ENCODE measurements at regions not wholly inside any gene's neighbourhood (a gene's known extent, or its start where the extent isn't known, plus 50 kb on each side); places are given as distances from the start of the nearest gene placed in this dataset.
"Not testable (repeated sequence)": the region's sequence is repeated elsewhere in the genome, so short reads cannot be mapped to it uniquely, and the experiment has no call there.

DNA sequence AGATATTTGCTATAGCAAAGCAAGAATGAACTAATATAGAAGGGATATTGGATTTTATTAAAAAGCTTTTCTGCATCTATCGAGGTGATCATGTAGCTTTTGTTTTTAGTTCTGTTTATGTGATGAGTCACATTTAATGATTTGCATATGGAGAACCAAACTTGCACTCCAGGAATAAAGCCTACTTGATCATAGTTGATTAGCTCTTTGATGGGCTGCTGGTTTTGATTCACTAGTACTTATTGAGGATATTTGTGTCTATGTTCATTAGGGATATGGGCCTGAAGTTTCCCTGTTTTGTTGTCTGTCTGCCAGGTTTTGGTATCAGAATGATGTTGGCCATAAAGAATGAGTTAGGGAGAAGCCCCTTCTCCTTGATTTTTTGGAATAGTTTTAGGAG, 310.7 kb downstream of the ARPP21 start:
- no peak for DNase-seq

DNA sequence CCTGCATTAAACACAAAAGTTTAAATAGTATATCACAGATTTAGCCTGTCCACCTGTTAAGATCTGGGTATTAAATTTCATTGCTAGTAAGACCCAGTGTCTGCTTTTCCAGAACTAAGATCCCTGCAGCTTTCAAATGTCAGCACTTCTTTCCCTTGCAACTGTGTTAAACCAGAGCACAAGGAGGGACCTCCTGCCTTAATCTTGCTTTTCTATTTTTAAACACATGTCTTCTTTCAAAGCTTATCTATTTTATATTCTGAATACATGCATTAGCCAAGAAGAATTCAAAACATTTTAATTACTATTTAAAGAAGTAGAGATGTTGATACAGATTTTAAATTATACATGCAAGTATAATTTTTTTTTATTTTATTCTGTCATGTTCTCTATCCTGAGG, 315.1 kb downstream of the ARPP21 start:
- DNase-seq: no peak

DNA sequence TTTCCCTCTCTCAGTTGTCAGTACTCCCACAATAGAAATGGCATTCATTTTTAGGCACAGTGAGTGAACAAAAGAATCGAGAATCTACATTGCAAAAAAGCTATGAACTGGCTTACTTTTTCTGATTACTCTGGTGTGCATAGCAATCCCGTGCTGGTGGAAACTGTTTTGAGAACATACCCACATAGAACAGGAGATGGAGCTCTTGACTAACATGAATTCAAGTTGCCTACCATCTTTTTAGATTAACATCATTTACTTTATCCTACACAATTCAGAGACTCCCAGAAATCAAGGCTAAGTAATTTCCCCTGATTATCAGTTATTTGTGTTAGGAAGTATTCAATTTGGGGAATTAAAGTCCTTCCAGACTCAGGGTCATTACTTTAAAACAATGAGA, 326.6 kb downstream of the ARPP21 start:
- no peak for DNase-seq

DNA sequence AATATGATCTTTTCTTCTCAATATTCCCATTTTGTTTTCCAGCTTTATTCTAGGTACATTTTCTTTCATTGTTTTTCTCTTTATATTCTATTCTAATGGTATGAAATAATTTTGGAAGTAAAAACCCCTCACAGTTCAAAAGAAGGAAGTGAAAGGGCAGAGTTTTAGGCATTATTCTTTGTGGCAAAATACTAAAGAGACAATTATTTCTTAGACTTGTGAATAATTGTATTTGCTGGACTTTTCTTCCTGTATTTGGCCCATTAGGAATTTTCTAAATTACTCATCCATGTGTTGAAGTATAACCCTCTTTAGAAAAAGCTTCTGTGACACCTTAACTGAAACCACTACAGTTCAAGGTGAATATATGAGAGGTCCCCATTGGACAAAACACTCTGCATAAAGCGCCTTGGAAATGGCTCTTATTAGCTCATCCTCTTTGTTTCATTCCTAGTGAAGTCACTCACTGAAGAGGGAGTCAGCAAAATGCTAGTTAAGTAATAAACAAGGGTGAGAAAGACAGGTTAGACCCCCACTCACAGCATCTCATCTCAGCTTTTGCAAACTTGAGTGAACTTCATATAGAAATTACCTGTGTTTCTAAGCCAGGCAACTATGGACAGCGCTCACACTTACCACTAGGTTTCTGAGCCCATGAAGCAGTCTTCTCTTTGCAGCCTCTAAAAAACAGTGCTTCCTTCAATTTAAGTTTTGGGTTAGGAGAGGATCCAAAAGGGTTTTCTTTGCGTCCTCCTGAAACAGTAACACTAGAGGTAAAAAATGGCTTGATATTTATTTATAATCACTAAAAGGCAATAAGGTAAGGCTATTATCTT, 327.5 kb downstream of the ARPP21 start:
- DNase-seq: no peak

DNA sequence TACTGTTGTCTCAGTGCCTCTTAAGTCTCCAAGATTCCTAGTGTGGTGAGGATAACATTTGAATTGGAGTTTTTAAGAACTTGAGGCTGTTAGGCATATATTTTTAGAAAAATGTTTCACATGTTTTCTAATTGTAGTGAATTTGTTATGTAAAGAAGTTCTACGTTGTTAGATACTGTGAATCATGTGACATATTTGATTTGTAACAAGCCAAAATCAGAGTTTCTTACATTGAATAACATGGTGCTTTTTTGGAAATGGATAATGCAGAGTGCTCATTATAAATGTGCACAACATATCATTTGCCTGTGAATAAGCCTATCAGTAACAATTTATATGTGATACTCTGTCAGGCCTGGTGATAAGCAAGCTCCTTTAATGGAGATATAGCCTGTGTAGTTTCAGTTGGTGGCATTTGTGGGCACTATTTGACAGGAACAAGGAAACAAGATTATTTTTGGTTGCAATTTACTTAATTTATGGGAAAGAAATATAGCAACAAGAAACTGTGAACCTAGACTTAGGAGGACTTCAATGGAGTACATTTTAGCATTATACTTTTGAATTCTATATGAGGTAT, 328.8 kb downstream of the ARPP21 start:
- no peak for DNase-seq

DNA sequence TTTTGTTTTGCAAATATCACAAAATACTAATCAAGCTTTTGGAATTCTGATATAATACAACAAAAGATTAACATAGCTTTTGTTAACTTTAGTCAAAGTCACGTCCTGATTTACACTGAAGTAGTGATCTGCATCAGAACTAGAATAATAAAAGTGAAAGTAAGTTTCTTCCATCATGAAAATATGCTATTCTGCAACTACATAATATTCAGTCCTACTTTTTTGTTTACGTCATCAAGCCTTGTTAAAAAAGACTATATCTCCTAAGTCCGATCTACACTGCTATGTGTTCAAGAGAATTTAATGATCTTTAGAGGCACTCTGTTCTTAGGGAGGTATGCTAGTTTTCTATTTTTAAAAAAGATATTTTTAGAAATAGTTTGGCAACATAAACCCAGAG, 330.1 kb downstream of the ARPP21 start:
- no peak for DNase-seq

DNA sequence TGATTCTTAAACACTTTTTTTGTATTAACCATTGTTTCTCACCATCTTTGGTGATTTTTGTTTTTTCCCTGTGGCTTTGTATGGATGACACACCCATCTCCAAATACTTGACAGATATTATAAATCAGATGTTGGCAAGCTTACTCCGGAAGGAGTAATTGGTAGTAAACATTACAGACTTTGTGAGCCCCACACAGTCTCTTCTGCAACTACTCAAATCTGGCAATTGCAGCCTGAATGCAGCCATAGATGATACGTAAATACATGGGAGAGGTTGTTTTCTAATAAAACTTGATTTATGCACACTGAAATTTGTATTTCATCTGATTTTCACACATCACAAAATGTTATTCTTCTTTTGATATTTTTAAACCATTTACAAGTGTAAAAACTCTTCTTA, 331.5 kb downstream of the ARPP21 start:
- no peak for DNase-seq

DNA sequence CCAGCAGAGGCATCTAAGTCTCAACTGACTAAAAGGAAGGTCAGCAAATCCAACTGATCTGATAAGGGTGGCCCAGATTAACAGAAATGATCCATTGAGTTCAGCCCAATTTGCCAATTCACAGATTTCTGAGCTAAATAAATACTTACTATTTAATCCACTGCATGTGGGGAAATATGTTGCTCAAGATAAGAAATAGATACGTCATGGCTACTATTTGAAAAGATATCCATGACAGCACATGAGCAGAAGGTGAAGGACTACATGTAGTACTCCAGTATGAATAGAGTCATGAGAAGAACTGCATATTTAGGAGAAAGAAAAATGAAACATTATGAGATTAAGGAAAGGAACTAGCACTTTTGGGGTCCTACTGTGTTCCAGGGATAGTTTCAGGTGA, 332.4 kb downstream of the ARPP21 start:
- no peak for DNase-seq

DNA sequence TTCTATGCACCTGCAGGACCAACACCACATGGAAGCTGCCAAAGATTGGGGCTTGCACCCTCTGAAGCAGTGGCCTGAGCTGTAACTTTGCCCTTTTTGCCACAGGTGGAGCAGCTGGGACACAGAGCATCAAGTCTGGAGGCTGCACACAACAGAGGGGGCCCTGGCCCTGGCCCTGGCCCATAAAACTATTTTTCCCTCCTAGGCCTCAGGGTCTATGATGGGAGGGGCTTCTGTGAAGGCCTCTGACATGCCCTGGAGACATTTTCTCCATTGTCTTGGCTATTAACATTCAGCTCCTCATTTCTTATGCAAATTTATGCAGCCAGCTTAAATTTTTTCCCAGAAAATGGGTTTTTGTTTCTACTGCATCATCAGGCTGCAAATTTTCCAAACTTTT, 335.5 kb downstream of the ARPP21 start:
- DNase-seq: no peak

DNA sequence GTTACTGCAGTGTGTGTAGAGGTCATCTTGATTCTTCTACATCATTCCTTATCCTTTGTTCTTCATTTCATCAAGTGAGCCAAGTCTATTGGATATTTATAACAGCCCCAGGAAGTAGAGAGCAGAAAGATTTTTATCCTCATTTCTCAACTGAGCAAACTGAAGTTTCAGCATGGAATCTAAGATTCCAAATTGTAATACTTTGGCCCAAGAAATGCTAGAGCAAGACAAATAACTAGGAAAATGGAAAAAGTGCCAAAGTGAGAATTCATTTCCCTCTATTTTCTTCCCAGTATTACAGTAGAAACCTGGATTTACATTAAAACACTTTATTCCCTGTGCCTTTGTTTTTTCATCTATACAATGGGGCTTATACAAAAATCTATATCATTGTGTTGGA, 346.8 kb downstream of the ARPP21 start:
- DNase-seq: no peak

DNA sequence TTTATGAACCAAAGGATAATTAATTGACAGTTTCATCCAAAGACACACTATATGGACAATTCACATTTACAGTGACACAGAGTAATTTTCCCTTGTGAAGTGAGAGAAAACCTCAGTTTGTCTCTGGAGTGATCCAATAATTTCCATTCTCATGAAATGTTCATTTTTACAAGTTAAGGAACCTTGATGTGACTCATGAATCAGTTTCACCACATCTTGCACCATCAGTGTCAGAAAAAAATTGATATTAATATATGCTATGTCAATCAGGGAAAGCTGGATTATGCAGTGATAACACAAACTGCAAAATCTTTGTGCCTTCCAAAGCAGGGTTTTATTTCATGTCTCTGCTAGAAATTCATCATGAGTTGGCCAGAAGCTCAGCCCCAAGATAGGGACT, 348.1 kb downstream of the ARPP21 start:
- DNase-seq: no peak

DNA sequence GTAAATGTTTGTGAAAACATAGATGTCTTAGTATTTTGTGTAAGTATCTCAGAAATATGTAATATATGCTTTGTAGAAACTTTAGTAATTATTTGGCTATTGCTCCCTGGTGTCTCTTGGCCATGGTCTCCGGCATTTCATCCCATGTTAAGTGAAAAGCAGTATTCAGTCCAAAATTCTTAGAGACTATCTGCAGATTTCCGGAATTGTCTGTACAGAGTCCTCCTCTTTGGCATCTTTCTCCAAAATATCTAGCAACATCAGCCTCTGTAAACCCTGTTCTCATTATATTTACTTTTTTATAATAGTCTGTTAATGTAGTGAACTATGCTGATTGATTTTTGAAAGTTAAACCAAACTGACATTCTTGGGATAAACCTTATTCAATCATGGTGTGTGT, 352.7 kb downstream of the ARPP21 start:
- DNase-seq: no peak

DNA sequence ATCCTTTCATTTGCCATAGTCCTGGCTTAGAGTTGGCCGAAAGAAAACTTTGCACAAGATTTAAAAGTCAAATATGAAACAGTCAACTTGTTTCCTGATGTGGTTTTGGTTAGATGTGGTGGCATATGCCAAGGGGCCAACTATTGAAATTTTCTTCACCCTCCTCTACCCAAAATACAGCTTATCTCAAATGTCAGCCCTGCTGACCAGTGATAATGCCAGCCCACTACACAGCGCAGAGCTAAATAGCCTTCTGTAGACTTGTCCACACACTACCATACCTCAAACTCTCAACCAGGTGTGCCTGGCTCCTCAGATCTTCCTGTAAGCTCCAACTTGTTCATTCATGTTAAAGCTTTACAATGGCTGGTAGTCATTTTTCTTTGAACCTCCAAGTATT, 368.5 kb upstream of the STAC start:
- DNase-seq: no peak

DNA sequence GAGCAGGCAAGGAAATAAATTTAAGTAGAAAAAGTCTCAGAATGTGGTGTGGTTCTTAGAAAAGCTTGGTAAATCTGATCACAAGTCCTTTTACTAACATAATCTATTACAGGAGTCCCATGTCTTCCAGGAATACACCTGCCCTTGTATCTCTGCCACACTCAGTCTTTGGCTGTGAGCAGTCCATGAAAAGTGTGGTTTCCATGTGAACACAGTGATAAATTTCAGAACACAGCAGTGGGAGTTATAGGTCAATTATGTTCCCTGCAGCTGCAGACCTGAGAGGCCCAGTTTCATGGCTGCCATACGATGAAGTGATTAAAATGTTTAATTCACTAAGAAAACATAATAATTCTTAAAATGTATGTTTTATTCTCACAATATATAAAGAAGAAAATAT, 366.9 kb upstream of the STAC start:
- DNase-seq: no peak

DNA sequence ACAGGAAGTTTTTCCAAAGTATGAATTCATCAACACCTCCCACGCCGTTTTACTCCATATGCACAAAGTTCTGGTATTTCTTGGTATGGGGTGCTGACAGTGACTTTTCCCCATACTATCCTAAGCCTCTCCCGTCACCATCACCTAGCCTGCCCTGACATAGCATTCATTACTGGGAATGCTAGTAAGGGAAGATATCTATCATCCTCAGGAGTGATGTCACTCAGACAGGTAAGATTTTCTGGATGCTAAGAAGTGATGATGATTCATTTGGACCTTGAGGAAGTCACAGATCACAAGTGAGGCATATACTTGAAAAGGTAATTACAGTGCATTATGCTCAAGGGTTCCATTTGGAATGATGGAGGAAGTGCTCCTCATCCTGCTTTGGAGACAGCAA, 355.1 kb upstream of the STAC start:
- no peak for DNase-seq

DNA sequence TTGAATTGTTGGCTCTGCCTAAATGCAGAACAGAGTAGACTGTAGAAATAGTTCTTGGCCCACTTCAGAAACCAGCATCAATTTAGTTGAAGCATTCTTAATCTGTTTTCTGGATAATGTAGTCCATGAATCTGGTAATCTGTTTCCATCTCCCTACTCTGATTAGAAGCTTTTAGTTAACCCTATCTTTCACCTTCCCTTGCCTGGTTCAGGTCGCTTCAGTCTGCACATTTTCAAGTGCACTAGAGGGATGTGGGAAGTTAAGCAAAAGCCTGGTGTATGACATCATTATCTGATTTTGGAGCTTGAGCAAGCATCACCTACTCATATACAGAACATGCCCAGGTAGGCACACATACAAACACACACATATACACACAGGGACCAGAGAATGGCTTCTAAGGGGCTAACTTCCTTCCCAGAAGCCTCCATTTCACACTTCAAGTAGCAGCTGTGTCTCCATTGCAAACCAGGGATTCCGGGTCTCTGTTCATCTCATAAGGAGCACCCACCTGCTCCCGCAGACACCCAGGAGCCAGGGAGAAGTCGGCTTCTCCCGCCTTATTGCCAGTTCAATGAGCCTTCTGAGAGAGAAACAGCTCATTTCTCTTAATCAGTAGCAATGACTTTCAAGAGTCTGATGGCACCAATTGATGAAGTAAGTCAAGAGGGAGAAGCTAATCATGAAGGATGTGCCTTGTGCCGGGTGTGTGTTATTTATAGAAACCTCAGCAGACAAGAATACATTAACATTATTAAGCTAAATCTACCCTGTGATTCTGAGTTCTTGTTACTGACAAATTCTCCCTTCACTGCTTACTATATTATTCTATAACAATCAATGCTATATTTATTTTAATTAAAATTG, 347.9 kb upstream of the STAC start:
- no peak for DNase-seq

DNA sequence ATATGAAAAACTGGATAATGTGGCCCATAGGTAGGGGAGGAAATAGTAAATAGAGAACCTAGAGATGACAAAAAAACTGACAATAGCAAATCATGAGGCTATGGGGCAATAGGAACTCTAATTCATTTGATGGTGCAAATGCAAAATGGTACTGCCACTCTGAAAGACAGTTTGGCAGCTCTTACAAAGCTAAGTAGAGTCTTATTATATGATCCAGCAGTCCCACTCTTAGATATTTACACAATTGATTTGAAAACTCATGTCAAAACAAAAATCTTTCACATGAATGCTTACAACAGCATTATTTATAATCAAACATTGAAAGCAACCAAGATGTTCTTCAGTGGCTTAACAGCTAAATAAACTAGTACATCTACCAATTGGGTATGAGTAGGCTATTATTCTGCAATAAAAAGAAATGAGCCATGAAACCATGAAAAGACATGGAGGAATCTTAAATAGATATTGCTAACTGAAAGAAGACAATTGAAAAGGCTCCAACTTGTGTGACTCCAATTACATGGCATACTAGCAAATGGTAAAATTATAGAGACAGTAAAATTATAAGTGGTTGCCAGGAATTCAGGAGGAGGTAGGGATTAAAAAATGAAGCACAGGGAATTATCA, 321.8 kb upstream of the STAC start:
- DNase-seq: no peak

DNA sequence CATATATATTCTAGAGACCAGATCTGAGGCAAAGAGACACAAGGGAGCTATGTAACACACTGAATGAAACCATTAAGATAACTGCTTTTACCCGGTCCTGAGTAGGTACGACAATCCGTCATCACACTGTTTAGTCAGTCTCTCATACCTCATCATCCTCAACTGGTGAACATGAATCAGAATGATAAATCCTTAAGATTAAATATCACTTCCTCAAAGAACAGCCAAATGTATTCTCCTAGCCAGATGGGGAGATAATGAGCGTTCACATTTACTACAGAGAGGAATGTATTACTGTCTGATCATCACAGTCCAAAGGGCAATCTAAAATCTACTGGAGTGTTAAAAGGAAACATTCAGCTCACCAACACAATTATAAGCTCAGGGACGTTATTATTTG, 319.4 kb upstream of the STAC start:
- DNase-seq: no peak

DNA sequence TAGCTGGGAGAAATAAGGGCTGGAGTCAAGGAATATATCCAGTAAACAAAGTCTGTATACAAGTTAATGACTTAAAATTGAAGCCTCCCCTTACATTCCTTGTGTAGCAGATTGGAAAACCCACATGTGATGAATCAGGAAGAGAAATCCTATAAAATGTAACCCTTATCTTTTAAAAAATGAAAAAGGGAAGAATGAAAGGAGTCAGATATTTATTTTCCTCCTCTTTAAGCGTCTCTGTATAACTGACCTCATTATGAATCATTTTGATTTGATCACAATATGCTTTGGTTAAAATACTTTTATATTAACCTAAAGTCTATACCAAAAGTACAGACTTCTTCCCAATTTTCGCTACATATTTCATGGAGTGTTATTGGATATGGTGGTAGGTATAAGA, 316.3 kb upstream of the STAC start:
- no peak for DNase-seq

DNA sequence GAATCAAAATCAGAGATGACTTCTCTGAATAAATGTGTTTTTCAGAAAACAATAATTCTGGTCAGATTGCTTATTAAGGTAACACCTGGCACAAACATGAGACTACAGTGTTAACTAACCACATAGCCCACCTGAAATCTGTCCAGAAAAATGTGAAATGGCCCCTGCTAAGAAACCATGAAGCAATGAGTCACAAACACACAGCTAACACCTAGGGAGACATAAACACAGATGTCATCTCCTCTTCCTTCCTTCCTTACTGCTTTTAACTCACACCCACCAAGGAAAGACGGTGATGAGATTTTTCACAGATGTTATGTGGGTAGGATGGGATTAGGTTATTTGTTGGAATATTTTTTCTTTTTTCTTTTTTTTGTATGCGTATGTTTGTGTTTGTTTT, 315.0 kb upstream of the STAC start:
- no peak for DNase-seq

DNA sequence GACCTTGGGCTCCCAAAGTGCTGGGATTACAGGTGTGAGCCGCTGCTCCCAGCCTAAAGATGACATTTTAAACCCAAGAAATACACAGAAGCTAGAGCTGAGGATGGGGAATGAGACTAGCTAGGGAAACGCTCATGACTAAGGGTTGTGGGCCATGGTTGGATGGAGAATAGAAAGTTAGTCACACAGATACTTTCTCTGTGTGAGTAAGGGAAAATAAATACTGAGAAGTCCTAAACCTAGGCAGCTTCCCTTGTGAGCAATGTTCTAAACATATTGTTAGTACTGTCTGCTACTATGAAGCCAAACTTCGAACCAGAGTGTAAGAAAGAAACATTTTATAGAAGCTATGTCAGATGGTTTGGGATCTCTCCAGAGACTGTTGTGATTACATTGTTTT, 304.8 kb upstream of the STAC start:
- no peak for DNase-seq

DNA sequence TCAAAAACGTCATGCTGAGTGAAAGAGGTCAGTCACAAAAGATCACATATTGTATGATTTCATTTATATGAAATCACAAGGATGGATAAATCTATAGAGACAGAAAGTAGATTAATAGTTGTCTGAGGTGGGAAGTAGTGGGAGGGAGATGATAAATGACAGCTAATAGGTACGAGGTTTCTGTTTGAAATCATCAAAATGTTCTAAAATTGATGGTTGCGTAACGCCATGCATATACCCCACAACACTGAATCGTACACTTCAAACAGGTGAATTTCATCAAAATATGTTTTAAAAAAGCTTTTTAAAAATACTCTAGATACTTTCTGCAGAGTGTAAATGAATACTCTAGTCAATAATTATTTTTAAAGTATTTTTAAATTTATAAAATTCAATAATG, 303.0 kb upstream of the STAC start:
- no peak for DNase-seq

DNA sequence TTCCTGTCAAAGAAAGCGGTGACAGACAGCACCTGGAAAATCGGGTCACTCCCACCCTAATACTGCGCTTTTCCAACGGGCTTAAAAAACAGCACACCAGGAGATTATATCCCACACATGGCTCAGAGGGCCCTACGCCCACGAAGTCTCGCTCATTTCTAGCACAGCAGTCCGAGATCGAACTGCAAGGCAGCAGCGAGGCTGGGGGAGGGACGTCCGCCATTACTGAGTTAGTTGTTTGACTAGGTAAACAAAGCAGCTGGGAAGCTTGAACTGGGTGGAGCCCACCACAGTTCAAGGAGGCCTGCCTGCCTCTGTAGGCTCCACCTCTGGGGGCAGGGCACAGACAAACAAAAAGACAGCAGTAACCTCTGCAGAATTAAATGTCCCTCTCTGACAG, 297.3 kb upstream of the STAC start:
- DNase-seq: not testable (repeated sequence)

DNA sequence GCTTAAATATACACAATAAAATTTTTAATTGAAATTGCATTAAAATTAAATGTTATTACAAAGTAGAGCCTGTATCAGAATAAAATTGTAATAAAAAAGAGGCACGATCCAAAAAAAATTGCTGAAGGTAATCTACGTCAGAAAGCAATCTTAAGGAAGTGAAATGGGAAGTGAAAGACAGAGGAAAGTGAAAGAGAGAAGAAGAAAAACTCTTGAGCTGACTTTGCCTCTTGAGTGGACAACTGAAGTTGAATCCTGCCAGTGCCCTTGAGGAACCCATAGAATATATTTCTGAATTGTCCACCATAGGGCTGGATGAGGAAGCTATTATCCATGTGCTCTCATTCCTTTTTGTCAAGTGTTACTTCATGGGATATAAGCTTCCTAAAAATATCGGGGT, 285.1 kb upstream of the STAC start:
- no peak for DNase-seq

Data from CD4-positive, alpha-beta T cell treated with Interleukin-10 for 1 hour (primary cell).